ENCODE measurements at regions not wholly inside any gene's neighbourhood (a gene's known extent, or its start where the extent isn't known, plus 50 kb on each side); places are given as distances from the start of the nearest gene placed in this dataset.
A peak's percentile ranks its signal among the peaks of the same experiment; 100 is the strongest.
"Not testable (repeated sequence)": the region's sequence is repeated elsewhere in the genome, so short reads cannot be mapped to it uniquely, and the experiment has no call there.

DNA sequence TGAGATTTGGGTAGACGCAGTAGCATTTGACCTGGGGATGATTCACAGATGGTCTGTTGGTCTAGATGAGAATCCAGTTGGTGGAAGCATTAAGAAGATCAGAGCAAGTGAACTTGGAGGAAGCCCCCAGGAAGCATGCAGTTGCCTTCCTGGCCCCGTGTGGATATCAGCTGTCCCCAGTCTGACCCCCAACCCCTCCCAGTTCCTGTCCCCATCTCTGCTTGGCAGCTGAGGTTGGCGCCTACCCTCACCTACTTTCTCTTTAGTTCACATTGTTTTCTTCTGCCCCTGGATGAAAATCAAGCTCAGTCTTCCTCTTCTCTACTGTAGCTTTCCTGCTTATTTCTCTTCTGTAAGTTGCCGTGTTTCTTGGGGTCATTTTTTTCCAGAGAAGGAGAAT, 227.9 kb downstream of the GATA3 start:
- DNase-seq (no peak), ATAC-seq (no peak)
- Histone ChIP-seq H3K4me3 (ENCODE audit: low read length) (no peak overlapping the region), H3K27me3 (ENCODE audit: control insufficient read depth, insufficient read depth) (no peaks in the 10 kb centered on the region), H3K9me3 (ENCODE audit: control insufficient read depth, low read length) (no peaks in the 10 kb centered on the region), H3K4me1 (ENCODE audit: control insufficient read depth, insufficient read depth, low read length) (no peaks in the 10 kb centered on the region), H3K27ac (ENCODE audit: low read length) (no peak overlapping the region)
- intact Hi-C loops (cut with DNase I) = no loop called here
- WGBS = 59% methylated on average over 4 of the region's 4 CpGs

DNA sequence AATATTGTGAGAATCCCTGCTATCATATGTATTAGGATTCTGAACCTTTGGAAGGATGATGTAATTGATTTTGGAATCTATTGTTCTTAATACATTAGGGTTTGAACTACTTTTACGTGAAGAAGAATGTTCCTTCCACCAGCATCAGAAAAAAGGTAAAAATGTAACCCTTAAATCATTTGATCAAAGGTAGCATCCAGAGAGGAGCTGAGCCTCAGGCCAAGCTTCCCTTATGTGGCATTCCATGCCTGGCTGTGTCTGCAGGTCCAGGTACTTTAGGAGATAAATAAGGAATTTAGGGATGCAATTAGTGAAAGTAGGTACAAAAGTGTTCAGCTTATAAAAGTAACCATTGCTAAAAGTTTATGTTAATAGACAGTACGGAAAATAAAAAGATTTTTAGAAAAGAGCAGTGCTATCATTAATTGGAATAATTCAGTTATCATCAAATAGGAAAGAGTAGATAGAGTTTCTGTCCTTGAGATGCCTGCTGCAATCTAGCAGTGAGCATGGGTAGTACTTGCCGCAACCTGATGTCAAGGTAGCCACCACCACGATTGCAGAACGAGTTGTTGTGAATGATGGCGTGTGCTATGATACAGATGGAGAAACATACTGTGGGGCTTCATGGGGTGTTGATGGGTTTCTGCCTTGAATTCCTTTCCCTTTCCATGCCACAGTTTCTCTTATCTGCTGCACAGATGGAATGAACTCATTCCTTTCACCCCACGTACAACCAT, 228.8 kb downstream of the GATA3 start:
- ATAC-seq (no peak), DNase-seq (no peak)
- Histone ChIP-seq H3K27ac (ENCODE audit: low read length) (no peak overlapping the region), H3K9me3 (ENCODE audit: control insufficient read depth, low read length) (no peaks in the 10 kb centered on the region), H3K27me3 (ENCODE audit: control insufficient read depth, insufficient read depth) (no peaks in the 10 kb centered on the region), H3K4me1 (ENCODE audit: control insufficient read depth, insufficient read depth, low read length) (no peaks in the 10 kb centered on the region), H3K4me3 (ENCODE audit: low read length) (no peak overlapping the region)
- intact Hi-C loops (cut with DNase I) = no loop called here
- 85% methylated on average over 7 of the region's 7 CpGs for WGBS

DNA sequence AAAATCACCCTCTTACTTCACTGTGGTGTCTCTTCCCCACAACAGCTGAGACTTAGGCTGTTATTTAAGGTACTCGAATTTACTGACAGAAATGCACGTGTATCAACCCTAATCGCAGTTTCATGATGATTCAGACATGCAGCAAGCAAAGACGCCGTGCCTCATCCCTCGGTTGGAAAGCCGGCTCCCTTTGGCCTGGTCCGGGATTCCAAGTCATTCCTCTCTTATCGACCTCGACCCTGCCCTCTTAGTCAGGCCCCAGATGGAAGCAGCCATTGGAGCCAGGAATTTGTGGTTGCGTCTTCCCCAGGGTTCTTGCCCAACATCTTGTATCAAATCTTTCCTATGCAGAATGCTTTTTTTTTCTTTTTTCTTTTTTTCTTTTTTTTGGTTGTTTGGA, 229.5 kb downstream of the GATA3 start:
- H3K4me1 ChIP-seq (ENCODE audit: control insufficient read depth, insufficient read depth, low read length) = no peaks in the 10 kb centered on the region
- H3K27ac ChIP-seq (ENCODE audit: low read length) = no peak overlapping the region
- H3K27me3 ChIP-seq (ENCODE audit: control insufficient read depth, insufficient read depth) = no peaks in the 10 kb centered on the region
- no peak overlapping the region for H3K4me3 ChIP-seq (ENCODE audit: low read length)
- 72% methylated on average over 11 of the region's 11 CpGs for WGBS
- intact Hi-C loops (cut with DNase I) = no loop called here
- ATAC-seq (peak; percentile 41 to 70), DNase-seq (peak; percentile 41 to 72 (median 60))
- H3K9me3 ChIP-seq (ENCODE audit: control insufficient read depth, low read length) = no peaks in the 10 kb centered on the region

DNA sequence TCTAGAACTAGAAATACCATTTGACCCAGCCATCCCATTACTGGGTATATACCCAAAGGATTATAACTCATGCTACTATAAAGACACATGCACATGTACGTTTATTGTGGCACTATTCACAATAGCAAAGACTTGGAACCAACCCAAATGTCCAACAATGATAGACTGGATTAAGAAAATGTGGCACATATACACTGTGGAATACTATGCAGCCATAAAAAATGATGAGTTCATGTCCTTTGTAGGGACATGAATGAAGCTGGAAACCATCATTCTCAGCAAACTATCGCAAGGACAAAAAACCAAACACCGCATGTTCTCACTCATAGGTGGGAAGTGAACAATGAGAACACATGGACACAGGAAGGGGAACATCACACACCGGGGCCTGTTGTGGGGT, 231.5 kb downstream of the GATA3 start:
- H3K4me3 ChIP-seq (ENCODE audit: low read length); H3K4me1 ChIP-seq (ENCODE audit: control insufficient read depth, insufficient read depth, low read length); H3K27ac ChIP-seq (ENCODE audit: low read length); H3K9me3 ChIP-seq (ENCODE audit: control insufficient read depth, low read length); ATAC-seq; intact Hi-C loops (cut with DNase I); DNase-seq; H3K27me3 ChIP-seq (ENCODE audit: control insufficient read depth, insufficient read depth): not testable (repeated sequence)
- 86% methylated on average over 4 of the region's 4 CpGs for WGBS

DNA sequence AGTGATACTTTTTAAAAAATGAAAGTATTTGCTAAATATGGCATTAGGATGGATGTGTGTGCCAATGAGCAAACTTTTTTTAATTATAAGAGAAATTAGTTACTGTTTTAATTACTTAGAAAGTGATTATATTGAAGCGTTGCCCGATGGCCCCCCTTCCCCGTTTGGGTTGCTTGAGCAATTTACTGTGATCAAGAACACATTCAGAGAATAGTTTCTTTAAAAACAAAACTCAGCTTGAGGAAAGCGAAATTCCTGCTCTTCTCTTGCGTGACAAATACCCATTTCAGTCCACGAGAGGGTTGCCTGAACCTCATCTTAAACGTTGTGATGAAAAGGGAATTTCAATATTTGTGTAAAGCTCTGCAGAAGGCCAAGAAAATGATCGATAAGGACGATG, 234.1 kb downstream of the GATA3 start:
- DNase-seq (no peak), ATAC-seq (no peak)
- Histone ChIP-seq H3K27me3 (ENCODE audit: control insufficient read depth, insufficient read depth) (no peaks in the 10 kb centered on the region), H3K9me3 (ENCODE audit: control insufficient read depth, low read length) (no peaks in the 10 kb centered on the region), H3K27ac (ENCODE audit: low read length) (no peak overlapping the region), H3K4me3 (ENCODE audit: low read length) (no peak overlapping the region), H3K4me1 (ENCODE audit: control insufficient read depth, insufficient read depth, low read length) (no peaks in the 10 kb centered on the region)
- intact Hi-C loops (cut with DNase I) = no loop called here
- WGBS = 86% methylated on average over 9 of the region's 9 CpGs

DNA sequence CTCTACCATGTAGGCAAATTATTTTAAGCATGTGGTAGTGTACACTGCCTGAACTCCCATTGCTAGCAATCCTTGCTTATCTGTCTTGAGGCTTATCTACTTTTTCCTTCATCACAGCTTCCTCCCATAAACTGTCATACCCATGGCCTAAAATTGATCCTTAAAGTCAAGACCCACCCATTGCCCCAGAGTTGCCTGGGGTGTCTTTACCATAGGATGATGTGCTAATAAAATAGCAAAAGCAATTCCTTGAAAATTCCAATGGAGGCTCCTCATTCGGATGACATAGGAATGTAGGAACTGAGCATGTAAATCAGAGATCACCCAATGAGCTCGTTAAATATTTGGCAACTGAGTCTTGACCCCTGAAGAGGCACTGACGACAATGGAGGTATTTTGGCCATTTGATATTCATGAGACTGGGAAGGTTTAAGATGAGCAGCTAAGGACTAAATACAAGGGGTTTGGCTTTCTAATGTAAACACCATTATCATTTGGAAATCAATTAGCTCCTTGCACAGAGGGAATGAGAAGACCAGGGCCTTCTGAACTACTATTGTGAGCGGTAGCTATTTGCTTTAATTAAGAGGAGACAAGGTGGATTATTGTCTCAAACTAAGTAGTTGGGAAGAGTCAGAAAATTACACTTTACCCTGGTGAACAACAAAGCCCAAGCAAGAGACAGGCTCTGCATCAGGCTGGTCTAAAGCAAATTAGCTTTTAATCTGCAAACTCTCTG, 234.9 kb downstream of the GATA3 start:
- 58% methylated on average over 4 of the region's 4 CpGs for WGBS
- no peak for DNase-seq
- no peak for ATAC-seq
- intact Hi-C loops (cut with DNase I) = no loop called here
- H3K4me3 ChIP-seq (ENCODE audit: low read length) = no peak overlapping the region
- H3K27me3 ChIP-seq (ENCODE audit: control insufficient read depth, insufficient read depth) = no peaks in the 10 kb centered on the region
- no peak overlapping the region for H3K27ac ChIP-seq (ENCODE audit: low read length)
- H3K4me1 ChIP-seq (ENCODE audit: control insufficient read depth, insufficient read depth, low read length) = no peaks in the 10 kb centered on the region
- H3K9me3 ChIP-seq (ENCODE audit: control insufficient read depth, low read length) = no peaks in the 10 kb centered on the region

DNA sequence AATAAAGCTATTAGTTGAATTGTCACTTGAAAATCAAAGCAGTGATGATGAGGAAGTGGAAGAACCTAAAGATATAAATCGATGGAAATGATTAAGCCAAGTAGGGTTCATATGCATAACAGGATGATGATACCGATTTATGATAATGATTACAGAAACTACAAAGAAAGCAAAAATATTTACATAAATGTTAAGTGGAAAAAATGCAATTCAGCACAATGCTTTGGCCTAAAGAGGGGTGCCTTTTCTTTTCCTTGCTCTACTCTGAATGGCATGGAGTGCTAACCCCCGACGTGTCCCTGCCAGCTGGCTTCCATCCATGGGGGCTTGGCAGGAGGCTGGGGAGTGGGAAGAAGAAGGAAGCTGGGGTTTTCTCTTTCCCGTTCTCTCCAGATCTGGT, 240.3 kb downstream of the GATA3 start:
- no peak overlapping the region for H3K4me3 ChIP-seq (ENCODE audit: low read length)
- intact Hi-C loops (cut with DNase I) = no loop called here
- DNase-seq (no peak), ATAC-seq (no peak)
- 68% methylated on average over 5 of the region's 5 CpGs for WGBS
- H3K9me3 ChIP-seq (ENCODE audit: control insufficient read depth, low read length) = no peaks in the 10 kb centered on the region
- H3K4me1 ChIP-seq (ENCODE audit: control insufficient read depth, insufficient read depth, low read length) = no peaks in the 10 kb centered on the region
- H3K27me3 ChIP-seq (ENCODE audit: control insufficient read depth, insufficient read depth) = no peaks in the 10 kb centered on the region
- no peak overlapping the region for H3K27ac ChIP-seq (ENCODE audit: low read length)

DNA sequence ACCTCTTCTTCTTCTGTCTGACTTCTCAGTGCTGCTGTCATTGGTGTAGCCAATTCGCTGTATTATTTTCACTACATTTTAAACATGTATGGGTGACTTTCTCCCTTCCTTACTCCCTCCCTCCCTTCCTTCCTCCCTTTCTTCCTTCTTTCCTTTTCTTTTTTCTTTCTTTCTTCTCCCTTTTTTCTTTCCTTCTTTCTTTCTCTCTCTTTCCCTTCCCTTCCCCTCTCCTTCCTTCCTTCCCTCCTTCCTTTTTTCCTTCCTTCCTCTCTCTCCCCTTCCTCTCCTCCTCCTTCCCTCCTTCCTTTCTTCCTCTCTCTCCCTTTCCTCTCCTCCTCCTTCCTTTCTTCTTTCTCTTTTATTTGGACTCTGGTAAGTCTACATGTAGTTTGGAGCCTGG, 240.8 kb downstream of the GATA3 start:
- ATAC-seq (no peak), DNase-seq (no peak)
- H3K4me3 ChIP-seq (ENCODE audit: low read length) = no peak overlapping the region
- no peaks in the 10 kb centered on the region for H3K27me3 ChIP-seq (ENCODE audit: control insufficient read depth, insufficient read depth)
- intact Hi-C loops (cut with DNase I) = no loop called here
- H3K9me3 ChIP-seq (ENCODE audit: control insufficient read depth, low read length) = no peaks in the 10 kb centered on the region
- WGBS = 95% methylated on average over 1 of the region's 1 CpG
- no peaks in the 10 kb centered on the region for H3K4me1 ChIP-seq (ENCODE audit: control insufficient read depth, insufficient read depth, low read length)
- H3K27ac ChIP-seq (ENCODE audit: low read length) = no peak overlapping the region

DNA sequence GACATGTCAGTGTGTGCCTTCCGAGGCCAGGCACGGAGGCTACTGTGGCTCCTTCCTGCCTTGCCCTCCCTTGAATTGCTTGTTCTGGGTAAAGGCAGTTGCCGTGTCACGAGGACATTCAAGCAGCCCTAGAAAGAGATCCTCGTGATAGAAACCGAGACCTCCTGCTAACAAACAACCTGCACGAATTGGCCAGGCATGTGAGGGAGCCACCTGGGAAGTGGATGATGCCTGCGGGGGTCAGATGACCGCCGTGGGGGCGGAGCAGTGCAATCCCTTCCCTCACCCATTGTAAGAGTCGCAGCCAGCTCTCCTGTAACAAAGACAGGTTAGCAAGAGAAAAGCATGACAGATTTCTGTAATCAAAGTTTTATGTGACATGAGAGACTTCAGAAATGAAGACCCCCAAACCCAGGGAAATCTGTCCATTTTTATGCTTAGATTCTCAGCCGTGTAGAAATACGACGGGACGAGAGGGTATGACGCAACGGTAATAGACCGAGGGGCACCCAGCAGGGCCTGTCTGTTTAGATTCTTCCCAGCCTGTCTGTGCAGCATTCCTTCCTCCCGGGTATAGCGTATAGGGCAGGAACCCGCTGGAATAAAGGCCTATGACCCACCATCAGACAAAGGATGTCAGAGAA, 241.7 kb downstream of the GATA3 start:
- ATAC-seq = no peak
- 59% methylated on average over 22 of the region's 22 CpGs for WGBS
- intact Hi-C loops (cut with DNase I) = no loop called here

DNA sequence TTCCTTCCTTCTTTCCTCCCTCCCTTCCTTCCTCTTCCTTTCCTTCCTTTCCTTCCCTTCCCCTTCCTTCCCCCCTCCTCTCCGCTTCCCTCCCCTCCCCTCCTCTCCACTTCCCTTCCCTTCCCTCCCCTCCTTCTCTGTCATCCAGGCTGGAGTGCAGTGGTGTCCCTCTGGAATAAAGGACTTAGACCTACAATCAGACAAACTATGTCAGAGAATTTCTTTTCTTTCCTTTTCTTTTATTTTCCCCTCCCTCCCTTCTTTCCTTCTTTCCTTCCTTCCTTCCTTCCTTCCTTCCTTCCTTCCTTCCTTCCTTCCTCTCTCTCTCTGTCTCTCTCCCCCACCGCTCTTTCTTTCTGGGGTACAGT, 242.2 kb downstream of the GATA3 start:
- DNase-seq (no peak), ATAC-seq (no peak)
- Histone ChIP-seq H3K4me1 (ENCODE audit: control insufficient read depth, insufficient read depth, low read length) (no peaks in the 10 kb centered on the region), H3K4me3 (ENCODE audit: low read length) (no peak overlapping the region), H3K9me3 (ENCODE audit: control insufficient read depth, low read length) (no peaks in the 10 kb centered on the region), H3K27ac (ENCODE audit: low read length) (no peak overlapping the region), H3K27me3 (ENCODE audit: control insufficient read depth, insufficient read depth) (no peaks in the 10 kb centered on the region)
- 80% methylated on average over 2 of the region's 2 CpGs for WGBS
- intact Hi-C loops (cut with DNase I) = no loop called here

More for the DNA sequence above, 241.7 kb downstream of the GATA3 start:
- no peaks in the 10 kb centered on the region for H3K4me1 ChIP-seq (ENCODE audit: control insufficient read depth, insufficient read depth, low read length)
- no peak overlapping the region for H3K27ac ChIP-seq (ENCODE audit: low read length)
- no peaks in the 10 kb centered on the region for H3K27me3 ChIP-seq (ENCODE audit: control insufficient read depth, insufficient read depth)
- no peaks in the 10 kb centered on the region for H3K9me3 ChIP-seq (ENCODE audit: control insufficient read depth, low read length)
- no peak overlapping the region for H3K4me3 ChIP-seq (ENCODE audit: low read length)
- DNase-seq = no peak

DNA sequence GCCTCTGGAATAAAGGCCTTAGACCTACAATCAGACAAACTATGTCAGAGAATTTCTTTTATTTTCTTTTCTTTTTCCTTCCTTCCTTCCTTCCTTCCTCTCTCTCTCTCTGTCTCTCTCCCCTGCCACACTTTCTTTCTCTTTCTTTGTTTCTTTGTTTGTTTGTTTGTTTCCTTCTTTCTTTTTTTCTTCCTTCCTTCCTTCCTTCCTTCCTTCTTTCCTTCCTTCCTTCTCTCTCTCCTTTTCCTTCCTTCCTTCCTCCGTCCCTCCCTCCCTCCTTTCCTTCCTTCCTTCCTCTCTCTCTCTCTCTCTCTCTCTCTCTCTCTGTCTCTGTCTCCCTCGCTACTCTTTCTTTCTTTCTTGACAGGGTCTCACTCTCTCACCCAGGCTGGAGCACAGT, 242.6 kb downstream of the GATA3 start:
- Histone ChIP-seq H3K27me3 (ENCODE audit: control insufficient read depth, insufficient read depth) (no peaks in the 10 kb centered on the region), H3K4me3 (ENCODE audit: low read length) (no peak overlapping the region), H3K9me3 (ENCODE audit: control insufficient read depth, low read length) (no peaks in the 10 kb centered on the region), H3K4me1 (ENCODE audit: control insufficient read depth, insufficient read depth, low read length) (no peaks in the 10 kb centered on the region), H3K27ac (ENCODE audit: low read length) (no peak overlapping the region)
- DNase-seq = no peak
- no peak for ATAC-seq
- WGBS = 83% methylated on average over 2 of the region's 2 CpGs
- intact Hi-C loops (cut with DNase I) = no loop called here

All from right cardiac atrium (tissue), 5 donors.